ENCODE measurements at regions not wholly inside any gene's neighbourhood (a gene's known extent, or its start where the extent isn't known, plus 50 kb on each side); places are given as distances from the start of the nearest gene placed in this dataset.
"Not testable (repeated sequence)": the region's sequence is repeated elsewhere in the genome, so short reads cannot be mapped to it uniquely, and the experiment has no call there.

GRCh38 chr2:21376864-21377263, 253.1 kb downstream of the TDRD15 start:
- TF ChIP-seq CTCF (IDR thresholded peaks at IDR 0.05) (no peak), EP300 (IDR thresholded peaks at IDR 0.05) (no peak), POLR2AphosphoS5 (IDR thresholded peaks at IDR 0.05) (no peak), POLR2A (IDR thresholded peaks at IDR 0.05) (no peak)
- no peaks in the 10 kb centered on the region for H3K36me3 ChIP-seq
- intact Hi-C loops (cut with DNase I; ENCODE audit: low total_unique reads): no loop called here
- no peak overlapping the region for H3K27ac ChIP-seq
- H3K9me3 ChIP-seq: no peaks in the 10 kb centered on the region
- no peak overlapping the region for H3K4me3 ChIP-seq
- H3K27me3 ChIP-seq: peaks cover 0 to 10% (median 0%) of the 10 kb centered on the region in 3 donors
- WGBS, 5 donors: 54 to 76% (median 62%) methylated on average over 3 of the region's 3 CpGs
- no peaks in the 10 kb centered on the region for H3K4me1 ChIP-seq
- no peak for DNase-seq

GRCh38 chr2:21379140-21379539, 255.4 kb downstream of the TDRD15 start:
- H3K4me3 ChIP-seq: no peak overlapping the region
- H3K27ac ChIP-seq: no peak overlapping the region
- H3K36me3 ChIP-seq: no peaks in the 10 kb centered on the region
- no peak for DNase-seq
- 85 to 100% (median 89%) methylated on average over 2 of the region's 2 CpGs for WGBS, 5 donors
- no peaks in the 10 kb centered on the region for H3K9me3 ChIP-seq
- H3K4me1 ChIP-seq: no peaks in the 10 kb centered on the region
- peaks cover 0 to 5% (median 0%) of the 10 kb centered on the region in 3 donors for H3K27me3 ChIP-seq
- intact Hi-C loops (cut with DNase I; ENCODE audit: low total_unique reads): no loop called here
- TF ChIP-seq POLR2AphosphoS5 (IDR thresholded peaks at IDR 0.05) (no peak), EP300 (IDR thresholded peaks at IDR 0.05) (no peak), POLR2A (IDR thresholded peaks at IDR 0.05) (no peak), CTCF (IDR thresholded peaks at IDR 0.05) (no peak)

GRCh38 chr2:21379668-21380067, 255.9 kb downstream of the TDRD15 start:
- DNase-seq; H3K4me3 ChIP-seq; intact Hi-C loops (cut with DNase I; ENCODE audit: low total_unique reads); H3K9me3 ChIP-seq; H3K27me3 ChIP-seq; H3K36me3 ChIP-seq; H3K4me1 ChIP-seq; H3K27ac ChIP-seq: not testable (repeated sequence)
- 86 to 95% (median 93%) methylated on average over 2 of the region's 2 CpGs for WGBS, 5 donors

GRCh38 chr2:21381421-21381820, 257.7 kb downstream of the TDRD15 start:
- DNase-seq: peak in 1 of 2 donors; percentile 82
- Histone ChIP-seq H3K4me1 (no peaks in the 10 kb centered on the region), H3K36me3 (no peaks in the 10 kb centered on the region), H3K4me3 (no peak overlapping the region), H3K9me3 (no peaks in the 10 kb centered on the region), H3K27ac (no peak overlapping the region), H3K27me3 (peaks cover 0 to 5% (median 0%) of the 10 kb centered on the region in 3 donors)
- 45 to 78% (median 52%) methylated on average over 4 of the region's 4 CpGs for WGBS, 5 donors
- intact Hi-C loops (cut with DNase I; ENCODE audit: low total_unique reads): no loop called here
- no peak for TF ChIP-seq CTCF (IDR thresholded peaks at IDR 0.05)
- no peak for TF ChIP-seq POLR2A (IDR thresholded peaks at IDR 0.05)
- no peak for TF ChIP-seq EP300 (IDR thresholded peaks at IDR 0.05)

GRCh38 chr2:21382701-21383520, 259.1 kb downstream of the TDRD15 start:
- intact Hi-C loops (cut with DNase I; ENCODE audit: low total_unique reads): no loop called here
- H3K4me1 ChIP-seq: no peaks in the 10 kb centered on the region
- TF ChIP-seq CTCF (IDR thresholded peaks at IDR 0.05) (no peak), POLR2AphosphoS5 (IDR thresholded peaks at IDR 0.05) (no peak)
- H3K27ac ChIP-seq: no peak overlapping the region
- 72 to 83% (median 78%) methylated on average over 5 of the region's 5 CpGs for WGBS, 5 donors
- no peak overlapping the region for H3K4me3 ChIP-seq
- peaks cover 0 to 5% (median 0%) of the 10 kb centered on the region in 3 donors for H3K27me3 ChIP-seq
- peak in 1 of 2 donors; percentile 43 for DNase-seq
- H3K36me3 ChIP-seq: no peaks in the 10 kb centered on the region
- H3K9me3 ChIP-seq: no peaks in the 10 kb centered on the region
